ENCODE measurements at regions not wholly inside any gene's neighbourhood (a gene's known extent, or its start where the extent isn't known, plus 50 kb on each side); places are given as distances from the start of the nearest gene placed in this dataset.

GRCh38 chr6:88304520-88304919 lies 138.4 kb upstream of the CNR1 start:
- Histone ChIP-seq H3K4me3 (ENCODE audit: low read depth, low read length) (no peak overlapping the region), H3K4me1 (no peaks in the 10 kb centered on the region), H3K36me3 (ENCODE audit: control insufficient read depth, insufficient read depth, low read length) (no peaks in the 10 kb centered on the region), H3K27me3 (replicated peaks; ENCODE audit: control insufficient read depth, insufficient read depth, low read length) (no peaks in the 10 kb centered on the region), H3K9me3 (no peaks in the 10 kb centered on the region)
- DNase-seq: no peak
- CTCF ChIA-PET: no interaction called here
- no peaks in the 10 kb centered on the region for H3K4me1 Mint-ChIP-seq (ENCODE audit: low read depth, unreplicated experiment)
- H3K27ac Mint-ChIP-seq (ENCODE audit: unreplicated experiment): no peak overlapping the region
- no TSS peak for BruUV-seq (replicated peaks)
- H3K36me3 Mint-ChIP-seq (ENCODE audit: insufficient read depth, unreplicated experiment): no peaks in the 10 kb centered on the region
- POLR2A ChIA-PET: no interaction called here
- intact Hi-C loops (cut with micrococcal nuclease; ENCODE audit: unreplicated experiment): no loop called here
- no peak overlapping the region for H3K4me3 Mint-ChIP-seq (ENCODE audit: unreplicated experiment)
- no peaks in the 10 kb centered on the region for H3K9me3 Mint-ChIP-seq (ENCODE audit: unreplicated experiment)
- peaks cover 3% of the 10 kb centered on the region for H3K27me3 Mint-ChIP-seq (ENCODE audit: insufficient read depth, unreplicated experiment)
- TF ChIP-seq CTCF (IDR thresholded peaks at IDR 0.05; ENCODE audit: insufficient read depth in 1 of 2, low read depth in 1 of 2, low read length in 1 of 2, severe bottlenecking in 1 of 2, unreplicated experiment in 1 of 2): no peak

- Histone ChIP-seq H3K4me3 (ENCODE audit: low read depth, low read length) (no peak overlapping the region), H3K36me3 (ENCODE audit: control insufficient read depth, insufficient read depth, low read length) (no peaks in the 10 kb centered on the region), H3K9me3 (no peaks in the 10 kb centered on the region), H3K4me1 (no peaks in the 10 kb centered on the region), H3K27me3 (replicated peaks; ENCODE audit: control insufficient read depth, insufficient read depth, low read length) (no peaks in the 10 kb centered on the region)
- H3K4me1 Mint-ChIP-seq (ENCODE audit: low read depth, unreplicated experiment): no peaks in the 10 kb centered on the region
- H3K9me3 Mint-ChIP-seq (ENCODE audit: unreplicated experiment): no peaks in the 10 kb centered on the region
- TF ChIP-seq CTCF (IDR thresholded peaks at IDR 0.05; ENCODE audit: insufficient read depth in 1 of 2, low read depth in 1 of 2, low read length in 1 of 2, severe bottlenecking in 1 of 2, unreplicated experiment in 1 of 2): no peak
- no peak overlapping the region for H3K4me3 Mint-ChIP-seq (ENCODE audit: unreplicated experiment)
- no peaks in the 10 kb centered on the region for H3K36me3 Mint-ChIP-seq (ENCODE audit: insufficient read depth, unreplicated experiment)
- POLR2A ChIA-PET: no interaction called here
- no peak overlapping the region for H3K27ac Mint-ChIP-seq (ENCODE audit: unreplicated experiment)
- H3K27me3 Mint-ChIP-seq (ENCODE audit: insufficient read depth, unreplicated experiment): peaks cover 7% of the 10 kb centered on the region
- CTCF ChIA-PET: no interaction called here
- intact Hi-C loops (cut with micrococcal nuclease; ENCODE audit: unreplicated experiment): no loop called here
- DNase-seq: no peak
- BruUV-seq (replicated peaks): no TSS peak
Observed at GRCh38 chr6:88302769-88303225, 136.7 kb upstream of the CNR1 start.

- Histone ChIP-seq H3K27me3 (replicated peaks; ENCODE audit: control insufficient read depth, insufficient read depth, low read length) (no peaks in the 10 kb centered on the region), H3K9me3 (no peaks in the 10 kb centered on the region), H3K4me1 (no peaks in the 10 kb centered on the region), H3K4me3 (ENCODE audit: low read depth, low read length) (no peak overlapping the region), H3K36me3 (ENCODE audit: control insufficient read depth, insufficient read depth, low read length) (no peaks in the 10 kb centered on the region)
- ChIA-PET POLR2A (no interaction called here), CTCF (no interaction called here)
- Mint-ChIP-seq H3K36me3 (ENCODE audit: insufficient read depth, unreplicated experiment) (no peaks in the 10 kb centered on the region), H3K27ac (ENCODE audit: unreplicated experiment) (no peak overlapping the region), H3K4me1 (ENCODE audit: low read depth, unreplicated experiment) (no peaks in the 10 kb centered on the region), H3K27me3 (ENCODE audit: insufficient read depth, unreplicated experiment) (peaks cover 12% of the 10 kb centered on the region), H3K9me3 (ENCODE audit: unreplicated experiment) (no peaks in the 10 kb centered on the region), H3K4me3 (ENCODE audit: unreplicated experiment) (no peak overlapping the region)
- no peak for TF ChIP-seq CTCF (IDR thresholded peaks at IDR 0.05; ENCODE audit: insufficient read depth in 1 of 2, low read depth in 1 of 2, low read length in 1 of 2, severe bottlenecking in 1 of 2, unreplicated experiment in 1 of 2)
- no TSS peak for BruUV-seq (replicated peaks)
- intact Hi-C loops (cut with micrococcal nuclease; ENCODE audit: unreplicated experiment): no loop called here
- no peak for DNase-seq
Observed at GRCh38 chr6:88301888-88302768, 136.0 kb upstream of the CNR1 start.
